Pancreas (tissue), 10 donors: ENCODE measurements at regions not wholly inside any gene's neighbourhood (a gene's known extent, or its start where the extent isn't known, plus 50 kb on each side); places are given as distances from the start of the nearest gene placed in this dataset.

Source experiments
- ATAC-seq, 4 donors: fragments of 200-7000 bp; cut with Tn5 transposase; one replicate each; pipeline versions ENCODE4 v1.8.0 to v1.9.1; 2020; ENCODE audit warnings: mild to moderate bottlenecking in 4 of 4, moderate library complexity in 4 of 4
- DNase-seq, 6 donors: peaks; one replicate each; pipeline ENCODE4 v3.0.0-alpha.2; 2020
- FAIRE-seq: peaks from 2 replicates; lab custom pipeline; 2012; peaks lifted over from hg19 to GRCh38; lab: Jason Lieb, UNC
- H3K27ac ChIP-seq, 4 donors: fragments of 200-600 bp; sonication (generic); 1 replicate in 3 of 4; 2 replicates in 1 of 4; pipeline versions ENCODE4 v1.5.0 to v1.8.0; 2020
- H3K27me3 ChIP-seq, 4 donors: fragments of 200-600 bp; one replicate each; pipeline ENCODE4 v1.8.0; 2021
- H3K36me3 ChIP-seq, 3 donors: fragments of 200-600 bp; sonication (generic) in 1 of 3; one replicate each; pipeline versions ENCODE4 v1.5.0 to v1.8.0; 2020 to 2021
- H3K4me1 ChIP-seq, 3 donors: fragments of 200-600 bp; one replicate each; pipeline ENCODE4 v1.8.0; 2021
- H3K4me3 ChIP-seq, 4 donors: fragments of 200-600 bp; sonication (generic) in 2 of 4; one replicate each; pipeline versions ENCODE4 v1.5.0 to v1.8.0; 2020 to 2021
- H3K9me3 ChIP-seq, 4 donors: fragments of 200-600 bp; one replicate each; pipeline ENCODE4 v1.8.0; 2021
- WGBS, 2 donors: extraction: QIAGEN DNeasy Blood & Tissue Kit; methylation state at CpG; one replicate each; pipeline ENCODE4 v1.1.7; 2013; 5-methylcytosine and 5-hydroxymethylcytosine counted together
- intact Hi-C, 3 donors: fragments of 100-400 bp; cut with DNase I; formaldehyde crosslinking; loops; one replicate each; pipeline versions ENCODE4 v1.11.1 to v1.14.2; 2022
- TF ChIP-seq, protein P1 (sequence below), 4 donors: fragments of 200-600 bp; sonication (generic) in 3 of 4; IDR thresholded peaks; one replicate each; pipeline versions ENCODE4 v1.5.0 to v1.8.0; 2021; ENCODE audit warnings: antibody characterized with exemption in 4 of 4
- donor health status: healthy with polysubstance abuse.
- donor health status: DM: no; HTN: no; CAD: no; lungs with moderate emphysema.
- donor health status: DM: no; HTN: no; CAD: no.
- donor health status: control.
- donor health status: control.
- donor health status: Bipolar disorder and iron deficiency.
- donor health status: DM: yes; HTN: yes; CAD: no.
- donor health status: DM: no; HTN: no; CAD: no.
- donor health status: DM: no; HTN: no; CAD: no.
- donor health status: DM: yes; HTN: yes; CAD: no.

DNA sequence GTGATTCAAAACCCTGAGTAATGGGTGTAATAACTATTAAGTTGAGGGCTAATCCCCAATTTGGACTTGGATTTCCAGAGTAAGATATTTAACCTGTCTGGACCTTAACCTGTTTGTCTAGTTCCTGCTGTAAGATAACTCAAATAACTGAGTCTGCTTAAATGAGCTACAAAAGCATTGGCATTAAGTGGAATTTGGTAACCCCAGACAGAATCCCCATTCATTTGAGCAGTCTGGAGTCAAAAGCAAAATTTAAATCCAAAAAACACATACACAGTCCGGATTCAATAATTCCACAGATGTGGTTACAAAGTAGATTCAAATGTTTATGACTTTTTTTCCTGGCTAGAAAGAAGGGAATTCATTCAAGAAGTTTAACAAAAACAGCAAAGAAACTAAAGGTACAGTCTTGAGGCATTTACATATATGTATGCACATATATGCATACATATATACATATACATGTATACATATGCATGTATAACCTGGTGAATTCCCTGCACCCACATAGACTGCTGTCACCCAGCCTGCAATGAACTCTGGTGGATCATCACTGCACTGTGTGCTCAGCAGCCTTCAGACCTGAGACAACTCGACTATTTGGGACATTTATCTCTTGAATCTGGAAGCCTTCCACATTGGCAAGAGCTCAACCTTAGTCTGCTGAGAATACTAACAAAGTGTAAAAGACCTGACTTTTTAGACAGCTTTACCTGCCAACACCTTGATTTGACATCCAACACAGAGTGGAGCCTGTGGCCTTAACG is 205.4 kb downstream of the LURAP1L start:
- TF ChIP-seq, protein P1, sequence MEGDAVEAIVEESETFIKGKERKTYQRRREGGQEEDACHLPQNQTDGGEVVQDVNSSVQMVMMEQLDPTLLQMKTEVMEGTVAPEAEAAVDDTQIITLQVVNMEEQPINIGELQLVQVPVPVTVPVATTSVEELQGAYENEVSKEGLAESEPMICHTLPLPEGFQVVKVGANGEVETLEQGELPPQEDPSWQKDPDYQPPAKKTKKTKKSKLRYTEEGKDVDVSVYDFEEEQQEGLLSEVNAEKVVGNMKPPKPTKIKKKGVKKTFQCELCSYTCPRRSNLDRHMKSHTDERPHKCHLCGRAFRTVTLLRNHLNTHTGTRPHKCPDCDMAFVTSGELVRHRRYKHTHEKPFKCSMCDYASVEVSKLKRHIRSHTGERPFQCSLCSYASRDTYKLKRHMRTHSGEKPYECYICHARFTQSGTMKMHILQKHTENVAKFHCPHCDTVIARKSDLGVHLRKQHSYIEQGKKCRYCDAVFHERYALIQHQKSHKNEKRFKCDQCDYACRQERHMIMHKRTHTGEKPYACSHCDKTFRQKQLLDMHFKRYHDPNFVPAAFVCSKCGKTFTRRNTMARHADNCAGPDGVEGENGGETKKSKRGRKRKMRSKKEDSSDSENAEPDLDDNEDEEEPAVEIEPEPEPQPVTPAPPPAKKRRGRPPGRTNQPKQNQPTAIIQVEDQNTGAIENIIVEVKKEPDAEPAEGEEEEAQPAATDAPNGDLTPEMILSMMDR (IDR thresholded peaks at IDR 0.05), result no peak
- FAIRE-seq, result no peak
- no peaks in the 10 kb centered on the region for H3K27me3 ChIP-seq
- no peak overlapping the region for H3K27ac ChIP-seq
- H3K4me1 ChIP-seq, result peaks cover 0 to 3% (median 0%) of the 10 kb centered on the region in 3 donors
- ATAC-seq, result no peak
- no peaks in the 10 kb centered on the region for H3K36me3 ChIP-seq
- intact Hi-C loops, result no loop called here
- H3K9me3 ChIP-seq, result no peaks in the 10 kb centered on the region
- no peak overlapping the region for H3K4me3 ChIP-seq
- 31 to 32% methylated on average over 3 of the region's 3 CpGs for WGBS, 2 donors
- no peak for DNase-seq

DNA sequence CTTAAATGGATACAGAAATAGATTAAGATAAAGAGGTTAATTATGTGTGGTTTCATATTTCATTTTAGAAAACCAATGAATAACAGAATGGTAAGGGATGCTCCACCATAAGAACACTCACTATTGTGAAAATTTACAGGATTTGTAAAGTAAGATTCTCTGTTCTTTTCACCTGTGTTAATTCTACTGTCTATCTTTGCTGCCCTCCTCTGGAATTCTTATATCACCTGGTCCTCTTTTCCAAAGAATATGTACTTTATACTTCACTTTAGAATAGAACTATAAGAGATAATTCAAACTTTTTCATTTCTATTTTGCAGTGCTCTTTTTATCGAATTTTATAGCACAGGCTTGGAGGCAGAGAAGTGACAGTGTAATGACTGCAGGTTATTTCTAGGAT is 213.4 kb downstream of the LURAP1L start:
- ATAC-seq, result no peak
- TF ChIP-seq, protein P1 (IDR thresholded peaks at IDR 0.05), result no peak
- intact Hi-C loops, result no loop called here
- Histone ChIP-seq H3K4me1 (peaks cover 0 to 3% (median 0%) of the 10 kb centered on the region in 3 donors), H3K4me3 (no peak overlapping the region), H3K9me3 (no peaks in the 10 kb centered on the region), H3K27me3 (no peaks in the 10 kb centered on the region), H3K36me3 (no peaks in the 10 kb centered on the region), H3K27ac (no peak overlapping the region)
- no peak for DNase-seq
- no peak for FAIRE-seq
- WGBS, 2 donors, result 59 to 61% methylated on average over 1 of the region's 1 CpG

DNA sequence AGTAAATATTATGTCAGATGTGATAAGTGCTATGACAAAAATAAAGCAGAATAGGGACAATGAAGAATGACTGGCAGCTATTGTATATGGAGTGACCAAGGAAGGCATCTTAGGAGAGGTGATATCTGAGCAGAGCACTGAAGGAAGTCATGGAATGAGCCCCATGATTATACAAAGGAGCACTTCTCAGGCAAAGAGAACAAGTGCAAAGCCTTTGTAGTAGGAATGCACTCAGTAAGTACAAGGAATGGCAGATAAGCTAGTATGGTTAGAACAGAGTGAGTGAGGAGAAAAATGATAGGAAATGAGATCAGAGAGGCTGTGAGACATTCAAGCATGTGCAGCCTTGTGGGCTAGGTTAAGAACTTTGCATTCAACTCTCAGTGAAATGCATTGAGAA is 214.8 kb downstream of the LURAP1L start:
- intact Hi-C loops, result no loop called here
- Histone ChIP-seq H3K9me3 (no peaks in the 10 kb centered on the region), H3K4me3 (no peak overlapping the region), H3K36me3 (no peaks in the 10 kb centered on the region), H3K4me1 (peaks cover 0 to 2% (median 0%) of the 10 kb centered on the region in 3 donors), H3K27me3 (no peaks in the 10 kb centered on the region), H3K27ac (no peak overlapping the region)
- ATAC-seq (no peak), DNase-seq (no peak), FAIRE-seq (no peak)
- TF ChIP-seq, protein P1 (IDR thresholded peaks at IDR 0.05), result no peak

DNA sequence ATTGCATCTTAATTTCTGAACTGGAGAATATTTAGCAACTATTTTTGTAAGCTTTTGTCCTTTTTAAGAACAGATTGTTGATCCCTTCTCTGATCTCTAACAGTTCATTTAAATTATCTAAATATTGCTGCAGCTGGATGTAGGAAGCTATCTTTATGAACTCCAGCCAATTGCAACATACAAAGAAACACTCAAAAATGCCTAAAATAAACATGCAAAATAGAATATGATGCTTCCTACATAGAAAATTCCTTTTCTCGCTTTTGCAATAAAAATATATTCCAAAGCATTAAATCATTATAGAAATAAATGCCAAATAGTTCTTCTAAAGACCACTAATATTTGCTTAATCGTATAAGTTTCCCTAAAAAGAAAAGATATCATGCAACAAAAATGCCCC is 218.6 kb downstream of the LURAP1L start:
- ATAC-seq (no peak), DNase-seq (no peak), FAIRE-seq (no peak)
- no peaks in the 10 kb centered on the region for H3K4me1 ChIP-seq
- H3K36me3 ChIP-seq, result no peaks in the 10 kb centered on the region
- no peaks in the 10 kb centered on the region for H3K9me3 ChIP-seq
- WGBS, 2 donors, result 57 to 66% methylated on average over 2 of the region's 2 CpGs
- no peak overlapping the region for H3K27ac ChIP-seq
- TF ChIP-seq, protein P1 (IDR thresholded peaks at IDR 0.05), result no peak
- H3K4me3 ChIP-seq, result no peak overlapping the region
- intact Hi-C loops, result no loop called here
- H3K27me3 ChIP-seq, result no peaks in the 10 kb centered on the region

DNA sequence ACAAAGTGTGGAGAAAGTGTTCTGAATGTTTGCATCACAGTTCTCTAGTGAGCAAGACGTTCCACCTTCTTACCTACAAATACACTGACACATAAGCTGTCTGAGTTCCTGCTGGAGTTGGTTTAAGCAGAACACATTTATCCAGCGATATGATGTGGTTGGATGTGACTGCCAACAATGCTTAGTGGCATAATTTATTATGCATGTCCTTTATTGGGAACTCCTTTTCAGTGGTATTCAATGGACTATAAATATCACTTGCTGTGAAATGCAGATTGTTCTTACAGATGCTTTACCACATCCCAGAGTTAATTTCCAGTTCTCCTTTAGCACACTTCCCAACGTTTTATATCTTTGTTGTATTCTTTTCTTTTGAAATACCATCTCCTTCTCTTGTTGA is 222.2 kb downstream of the LURAP1L start:
- Histone ChIP-seq H3K27ac (no peak overlapping the region), H3K27me3 (no peaks in the 10 kb centered on the region), H3K36me3 (no peaks in the 10 kb centered on the region), H3K4me3 (no peak overlapping the region), H3K9me3 (no peaks in the 10 kb centered on the region), H3K4me1 (peaks cover 0 to 3% (median 0%) of the 10 kb centered on the region in 3 donors)
- 33 to 36% methylated on average over 3 of the region's 3 CpGs for WGBS, 2 donors
- TF ChIP-seq, protein P1 (IDR thresholded peaks at IDR 0.05), result no peak
- ATAC-seq (no peak), FAIRE-seq (no peak), DNase-seq (no peak)
- intact Hi-C loops, result no loop called here
